Duodenal mucosa (tissue), 2 donors: ENCODE measurements at regions not wholly inside any gene's neighbourhood (a gene's known extent, or its start where the extent isn't known, plus 50 kb on each side); places are given as distances from the start of the nearest gene placed in this dataset.

Experiments used
- H3K27ac ChIP-seq: one replicate; pipeline ENCODE4 v1.7.0; 2013; ENCODE audit warnings: low read depth, low read length
- H3K27me3 ChIP-seq, 2 donors: one replicate each; pipeline ENCODE4 v1.7.0; 2013; ENCODE audit warnings: low read length in 2 of 2, control low read depth in 1 of 2; ENCODE audit not compliant: insufficient read depth in 2 of 2, control insufficient read depth in 1 of 2
- H3K36me3 ChIP-seq, 2 donors: one replicate each; pipeline ENCODE4 v1.7.0; 2013; ENCODE audit warnings: low read length in 2 of 2, control low read depth in 1 of 2; ENCODE audit not compliant: insufficient read depth in 2 of 2, control insufficient read depth in 1 of 2
- H3K4me1 ChIP-seq, 2 donors: one replicate each; pipeline ENCODE4 v1.7.0; 2013; ENCODE audit warnings: low read length in 2 of 2, control low read depth in 1 of 2; ENCODE audit not compliant: insufficient read depth in 2 of 2, control insufficient read depth in 1 of 2
- H3K4me3 ChIP-seq, 2 donors: one replicate each; pipeline ENCODE4 v1.7.0; 2013; ENCODE audit warnings: low read length in 2 of 2, low read depth in 1 of 2
- H3K9ac ChIP-seq, 2 donors: one replicate each; pipeline ENCODE4 v1.7.0; 2013; ENCODE audit warnings: low read length in 2 of 2, low read depth in 1 of 2
- H3K9me3 ChIP-seq, 2 donors: one replicate each; pipeline ENCODE4 v1.7.0; 2013; ENCODE audit warnings: low read length in 2 of 2, control low read depth in 1 of 2; ENCODE audit not compliant: control insufficient read depth in 1 of 2

DNA sequence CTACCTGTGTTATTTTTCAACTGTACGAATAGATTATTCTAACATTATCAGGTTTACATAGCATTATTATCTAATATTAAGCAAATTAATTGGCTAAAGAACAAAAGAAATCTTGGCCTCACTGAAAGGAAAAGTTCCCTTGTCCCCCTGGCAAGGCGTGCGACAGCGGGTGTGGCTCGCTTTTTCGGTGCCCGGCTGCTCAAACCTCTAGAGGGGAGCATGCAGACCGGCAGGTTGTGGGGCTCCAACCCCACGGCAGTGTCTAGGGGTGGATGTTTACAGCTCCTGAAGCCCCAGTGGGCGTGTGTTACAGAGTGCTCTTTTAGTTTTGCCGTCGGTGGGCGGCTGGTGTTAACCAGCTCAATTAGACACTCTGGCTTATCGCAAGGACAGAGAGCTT is 456.4 kb downstream of the TNS3 start:
- Histone ChIP-seq H3K4me1 (no peaks in the 10 kb centered on the region), H3K27ac (no peak overlapping the region), H3K27me3 (no peaks in the 10 kb centered on the region), H3K9me3 (no peaks in the 10 kb centered on the region), H3K36me3 (no peaks in the 10 kb centered on the region), H3K4me3 (no peak overlapping the region), H3K9ac (no peak overlapping the region)

DNA sequence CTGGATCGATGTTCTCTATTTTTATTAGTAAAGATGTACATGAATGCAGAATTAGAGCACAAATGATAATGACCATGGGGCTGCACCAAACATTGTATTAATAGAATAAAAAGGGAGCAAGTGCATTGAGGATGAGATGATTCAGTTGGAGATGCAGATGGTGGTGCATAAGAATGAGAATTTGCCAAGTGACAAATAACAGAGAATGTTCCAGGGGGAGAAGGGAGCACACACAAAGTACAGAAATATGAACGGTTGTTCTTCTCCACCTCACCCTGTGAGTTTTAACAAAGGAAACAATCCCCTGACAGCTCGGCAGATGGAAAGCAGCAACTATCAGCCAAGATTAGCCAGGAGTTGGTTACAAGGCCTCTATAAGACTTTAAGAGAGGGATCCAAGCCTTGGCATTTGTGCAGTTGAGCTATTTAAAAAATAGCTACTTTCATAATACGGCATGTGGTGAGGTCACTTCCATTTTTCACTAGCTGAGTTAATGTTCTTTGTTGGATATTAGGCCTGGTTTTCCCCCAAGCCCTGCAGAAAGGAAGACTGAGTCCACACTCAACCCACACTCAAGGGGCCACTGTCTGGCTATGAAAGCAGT is 462.5 kb downstream of the TNS3 start:
- Histone ChIP-seq H3K9ac (no peak overlapping the region), H3K9me3 (no peaks in the 10 kb centered on the region), H3K27ac (no peak overlapping the region), H3K27me3 (no peaks in the 10 kb centered on the region), H3K4me1 (no peaks in the 10 kb centered on the region), H3K4me3 (no peak overlapping the region), H3K36me3 (no peaks in the 10 kb centered on the region)

DNA sequence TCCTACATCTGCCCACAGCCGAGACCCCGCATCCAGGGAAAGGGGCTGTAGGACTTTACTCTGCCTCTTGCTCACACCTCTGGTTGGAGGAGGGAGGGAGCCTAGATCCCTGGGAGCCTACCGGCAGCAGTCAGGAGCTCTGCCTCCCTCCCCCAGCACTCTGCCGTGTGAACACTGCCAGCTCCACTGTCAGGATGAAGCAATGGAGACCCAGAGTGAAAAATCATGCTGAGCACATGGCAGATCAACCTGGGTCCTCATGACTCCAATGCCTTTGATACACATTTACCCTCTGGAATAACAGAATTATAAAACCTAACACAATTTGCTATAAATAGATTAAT is 477.7 kb downstream of the TNS3 start:
- Histone ChIP-seq H3K27me3 (no peaks in the 10 kb centered on the region), H3K9me3 (no peaks in the 10 kb centered on the region), H3K4me3 (no peak overlapping the region), H3K27ac (no peak overlapping the region), H3K36me3 (no peaks in the 10 kb centered on the region), H3K9ac (no peak overlapping the region), H3K4me1 (no peaks in the 10 kb centered on the region)

DNA sequence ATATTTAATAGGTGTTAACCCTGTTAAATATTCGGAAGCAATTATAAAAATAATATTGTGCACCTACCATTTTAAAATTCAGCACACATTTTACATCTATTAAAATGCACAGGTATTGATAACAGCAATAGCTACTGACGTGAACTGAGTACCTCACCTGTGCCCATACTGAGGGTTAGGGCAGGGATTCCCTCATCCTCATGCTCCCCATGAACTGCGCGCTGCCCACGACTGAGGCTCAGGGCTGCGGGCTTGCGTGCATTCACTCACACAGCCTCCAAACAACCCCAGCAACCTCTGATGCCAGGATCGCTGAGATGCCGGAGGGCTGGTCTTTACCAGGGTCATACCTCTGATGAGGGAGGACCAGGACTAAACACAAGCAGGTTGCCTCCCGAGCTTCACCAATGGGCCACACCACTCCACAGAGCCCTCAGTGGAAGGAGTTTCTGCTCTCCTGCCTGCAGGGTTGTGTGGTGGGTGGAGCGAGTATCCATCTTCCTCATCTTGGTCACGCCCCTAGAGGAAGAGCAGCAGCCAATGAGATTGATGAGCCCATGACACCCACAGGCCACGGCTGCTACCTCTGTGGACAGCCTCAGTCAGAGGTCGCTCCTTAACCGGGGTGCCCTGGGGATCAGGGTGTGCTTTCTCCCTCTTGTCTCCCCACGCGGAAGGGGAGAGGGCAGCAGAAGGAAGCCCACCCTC is 478.3 kb downstream of the TNS3 start:
- no peak overlapping the region for H3K9ac ChIP-seq
- no peaks in the 10 kb centered on the region for H3K4me1 ChIP-seq
- no peaks in the 10 kb centered on the region for H3K9me3 ChIP-seq
- no peaks in the 10 kb centered on the region for H3K36me3 ChIP-seq
- H3K27me3 ChIP-seq = no peaks in the 10 kb centered on the region
- H3K4me3 ChIP-seq = no peak overlapping the region
- no peak overlapping the region for H3K27ac ChIP-seq

DNA sequence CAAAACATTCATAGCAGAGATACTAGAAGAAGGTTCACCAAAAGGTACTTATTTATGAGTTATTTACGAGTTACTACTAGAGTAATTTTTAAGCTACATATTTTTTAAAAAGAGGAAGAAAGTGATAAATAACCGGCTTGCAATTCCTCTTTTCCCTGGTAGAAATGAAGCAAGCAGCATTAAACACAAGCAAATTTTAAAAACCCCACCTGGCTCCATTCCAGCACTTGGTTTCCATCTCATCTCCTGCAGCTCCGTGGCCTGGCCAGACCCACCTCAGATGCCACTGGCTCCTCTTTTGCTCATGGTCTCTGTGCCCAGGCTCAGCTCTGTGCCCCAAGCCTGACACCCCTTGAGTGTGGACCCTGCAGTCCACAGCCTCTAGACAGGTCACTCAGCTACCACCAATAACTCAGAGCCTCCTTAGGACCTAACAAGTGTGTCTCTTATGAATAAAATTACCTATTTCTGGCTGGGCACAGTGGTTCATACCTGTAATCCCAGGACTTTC is 479.5 kb downstream of the TNS3 start:
- no peak overlapping the region for H3K9ac ChIP-seq
- H3K4me1 ChIP-seq = no peaks in the 10 kb centered on the region
- H3K4me3 ChIP-seq = no peak overlapping the region
- no peaks in the 10 kb centered on the region for H3K27me3 ChIP-seq
- H3K27ac ChIP-seq = no peak overlapping the region
- no peaks in the 10 kb centered on the region for H3K36me3 ChIP-seq
- no peaks in the 10 kb centered on the region for H3K9me3 ChIP-seq

DNA sequence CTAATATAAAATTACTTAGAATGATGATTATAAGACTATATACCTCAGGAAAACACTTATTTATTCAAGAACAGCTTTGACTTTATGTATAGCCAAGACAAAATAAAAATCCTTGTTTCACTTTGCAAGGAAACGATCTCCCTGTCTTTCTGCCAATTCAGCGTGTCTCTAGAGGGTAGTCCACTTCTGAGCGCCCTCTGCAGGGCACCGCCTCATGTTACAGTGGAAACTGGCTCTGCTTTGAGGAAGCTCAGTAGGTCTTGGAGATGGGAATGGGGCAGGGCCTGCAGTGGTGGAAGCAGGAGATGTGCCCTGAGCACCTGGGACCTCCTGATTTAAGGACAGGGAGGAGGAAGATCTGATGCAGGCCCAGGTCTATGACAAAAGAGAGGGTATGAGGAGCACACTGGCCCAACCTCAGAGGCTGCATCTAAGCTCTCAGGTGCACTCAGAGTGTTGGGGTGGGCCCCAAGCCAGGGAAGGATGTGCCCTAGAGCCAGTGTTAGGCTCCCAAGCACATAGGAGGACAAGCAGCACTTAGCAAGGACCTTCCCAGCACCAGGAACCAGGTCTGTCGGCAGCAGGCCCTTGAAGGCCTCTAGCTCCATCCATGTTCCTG is 481.0 kb downstream of the TNS3 start:
- Histone ChIP-seq H3K4me3 (no peak overlapping the region), H3K27ac (no peak overlapping the region), H3K9ac (no peak overlapping the region), H3K9me3 (no peaks in the 10 kb centered on the region), H3K36me3 (no peaks in the 10 kb centered on the region), H3K27me3 (no peaks in the 10 kb centered on the region), H3K4me1 (no peaks in the 10 kb centered on the region)

DNA sequence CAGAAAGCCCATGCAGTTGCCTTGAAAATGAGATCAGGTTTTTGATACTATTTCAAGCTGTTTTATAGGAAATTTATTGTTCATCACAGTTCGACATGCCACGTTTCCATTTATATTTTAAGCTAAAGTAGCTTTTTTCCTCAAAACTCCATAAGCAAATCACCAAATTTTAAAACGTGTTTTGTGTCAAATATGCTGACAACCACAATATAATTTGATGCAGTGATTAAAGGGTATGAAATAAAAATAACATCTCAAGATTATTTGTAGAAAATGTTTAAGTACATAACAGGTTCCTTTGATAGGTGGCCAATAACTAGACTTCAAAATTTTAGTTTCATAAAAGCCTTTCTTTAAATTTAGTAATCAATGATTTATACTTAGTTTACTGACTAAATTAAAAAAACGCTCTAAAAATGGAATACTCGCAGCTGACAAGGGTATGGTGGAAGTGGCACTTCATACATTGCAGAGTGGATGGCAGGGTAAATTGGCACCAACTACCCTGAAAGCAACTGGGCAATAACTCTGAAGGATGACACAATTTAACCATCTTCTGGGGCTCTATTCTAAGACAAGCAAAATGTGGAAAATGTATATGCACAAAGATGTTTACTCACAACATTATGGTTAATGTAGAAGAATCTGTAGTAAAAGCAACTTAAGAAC is 481.6 kb downstream of the TNS3 start:
- Histone ChIP-seq H3K36me3 (no peaks in the 10 kb centered on the region), H3K9me3 (no peaks in the 10 kb centered on the region), H3K4me3 (no peak overlapping the region), H3K9ac (no peak overlapping the region), H3K27me3 (no peaks in the 10 kb centered on the region), H3K4me1 (no peaks in the 10 kb centered on the region), H3K27ac (no peak overlapping the region)

DNA sequence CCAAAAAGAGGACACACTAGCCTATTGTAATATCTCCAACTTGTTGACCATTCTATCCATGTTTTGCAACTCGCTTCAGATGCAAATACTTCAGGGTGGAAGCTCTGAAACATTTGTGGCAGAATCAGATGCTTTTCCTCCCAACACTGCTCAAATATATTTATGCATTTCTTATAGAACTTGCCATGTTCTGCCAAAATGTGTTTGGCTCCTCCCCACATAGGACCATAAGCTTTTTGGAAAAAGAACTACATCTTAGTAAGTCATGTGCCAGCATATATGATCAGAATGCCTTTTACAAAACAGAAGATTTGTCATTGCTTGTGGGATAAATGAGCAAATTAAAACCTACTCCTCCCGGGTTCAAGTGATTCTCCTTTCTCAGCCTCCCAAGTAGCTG is 484.5 kb downstream of the TNS3 start:
- H3K4me3 ChIP-seq = no peak overlapping the region
- H3K27ac ChIP-seq = no peak overlapping the region
- H3K9ac ChIP-seq = no peak overlapping the region

DNA sequence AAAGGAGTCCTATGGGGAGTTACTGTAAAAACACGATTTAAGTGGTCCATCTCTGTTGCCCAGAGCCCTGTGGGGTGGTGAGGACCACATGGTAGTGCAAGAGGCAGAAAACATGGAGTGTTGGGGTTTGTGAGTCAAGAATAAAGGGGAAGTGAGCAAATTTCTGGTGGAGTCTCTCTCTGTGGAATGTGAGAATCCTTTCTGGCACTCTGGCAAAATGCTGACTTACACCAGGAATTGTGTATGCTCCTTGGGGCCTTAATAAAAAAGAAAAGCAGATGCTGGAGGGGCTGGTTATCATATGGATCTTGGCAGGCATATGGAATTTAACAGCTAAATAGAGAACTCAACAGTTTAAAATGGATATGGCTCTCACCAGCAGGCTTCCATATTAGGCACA is 486.0 kb downstream of the TNS3 start:
- H3K4me1 ChIP-seq = no peaks in the 10 kb centered on the region
- H3K9ac ChIP-seq = no peak overlapping the region
- no peaks in the 10 kb centered on the region for H3K9me3 ChIP-seq
- no peak overlapping the region for H3K27ac ChIP-seq
- no peaks in the 10 kb centered on the region for H3K36me3 ChIP-seq
- H3K4me3 ChIP-seq = no peak overlapping the region
- no peaks in the 10 kb centered on the region for H3K27me3 ChIP-seq

More for the DNA sequence above, 484.5 kb downstream of the TNS3 start:
- no peaks in the 10 kb centered on the region for H3K4me1 ChIP-seq
- H3K27me3 ChIP-seq = no peaks in the 10 kb centered on the region
- H3K9me3 ChIP-seq = no peaks in the 10 kb centered on the region
- no peaks in the 10 kb centered on the region for H3K36me3 ChIP-seq

DNA sequence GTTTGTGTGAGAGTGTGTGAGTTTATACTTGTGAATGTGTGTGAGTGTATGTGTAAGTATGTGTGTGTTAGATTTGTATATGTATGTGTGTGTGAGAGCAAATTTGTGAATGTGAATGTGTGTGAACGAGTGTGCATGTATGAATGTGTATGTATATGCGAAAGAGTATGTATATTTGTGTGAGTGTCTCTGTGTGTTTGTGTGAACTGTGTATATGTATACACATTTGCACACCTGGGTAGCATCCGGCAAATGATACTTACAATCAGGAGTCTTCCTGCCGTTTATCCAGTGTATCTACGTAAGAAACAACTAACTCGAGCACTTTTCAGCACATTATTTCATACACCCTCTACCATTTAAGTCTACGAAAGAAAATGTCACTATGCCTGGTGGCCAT is 487.4 kb downstream of the TNS3 start:
- Histone ChIP-seq H3K9ac (no peak overlapping the region), H3K4me1 (no peaks in the 10 kb centered on the region), H3K9me3 (no peaks in the 10 kb centered on the region), H3K27me3 (no peaks in the 10 kb centered on the region), H3K27ac (no peak overlapping the region), H3K4me3 (no peak overlapping the region), H3K36me3 (no peaks in the 10 kb centered on the region)
